CD14-positive monocyte (primary cell): ENCODE measurements at regions not wholly inside any gene's neighbourhood (a gene's known extent, or its start where the extent isn't known, plus 50 kb on each side); places are given as distances from the start of the nearest gene placed in this dataset.

Experiments used
- DNase-seq, 3 donors: peaks; one replicate each; pipeline ENCODE4 v3.0.0-alpha.2; 2011 to 2022
- H2AFZ ChIP-seq: 2 replicates; pipeline ENCODE4 v1.6.0; 2012; ENCODE audit warnings: mild to moderate bottlenecking, low read depth, low read length, inconsistent platforms; ENCODE audit not compliant: insufficient read depth, poor library complexity, severe bottlenecking
- H3K27ac ChIP-seq, 2 donors: 1 replicate in 1 of 2; 2 replicates in 1 of 2; pipeline ENCODE4 v1.5.1; 2012 to 2013; ENCODE audit warnings: low read length in 2 of 2, control low read depth in 1 of 2, inconsistent platforms in 1 of 2, low read depth in 1 of 2, mild to moderate bottlenecking in 1 of 2
- H3K27me3 ChIP-seq, 2 donors: one replicate each; pipeline versions ENCODE4 v1.6.0 to v1.6.1; 2011 to 2013; ENCODE audit warnings: low read length in 2 of 2; ENCODE audit not compliant: control insufficient read depth in 2 of 2, insufficient read depth in 2 of 2
- H3K36me3 ChIP-seq, 2 donors: replicated peaks in 1 of 2; 1 replicate in 1 of 2; 2 replicates in 1 of 2; pipeline versions ENCODE4 v1.5.1 to v1.6.1; 2012 to 2013; ENCODE audit warnings: low read length in 2 of 2, control low read depth in 1 of 2, inconsistent platforms in 1 of 2, mild to moderate bottlenecking in 1 of 2; ENCODE audit not compliant: insufficient read depth in 2 of 2, control insufficient read depth in 1 of 2
- H3K4me1 ChIP-seq, 2 donors: 1 replicate in 1 of 2; 2 replicates in 1 of 2; pipeline versions ENCODE4 v1.5.1 to v1.6.1; 2012 to 2013; ENCODE audit warnings: low read length in 2 of 2, control low read depth in 1 of 2, inconsistent platforms in 1 of 2, mild to moderate bottlenecking in 1 of 2, moderate library complexity in 1 of 2; ENCODE audit not compliant: insufficient read depth in 2 of 2, control insufficient read depth in 1 of 2
- H3K4me2 ChIP-seq: replicated peaks from 2 replicates; pipeline ENCODE3; 2012; ENCODE audit warnings: low read length, moderate library complexity, mild to moderate bottlenecking; ENCODE audit not compliant: poor library complexity, severe bottlenecking; ENCODE audit errors: extremely low read depth
- H3K4me3 ChIP-seq, 3 experiments: fragments of 200-600 bp in 1 of 3; sonication (generic) in 1 of 3; replicated peaks in 1 of 3; 1 replicate in 2 of 3; 2 replicates in 1 of 3; pipeline ENCODE4 v1.5.1; 2011 to 2013; ENCODE audit warnings: low read length in 3 of 3, mild to moderate bottlenecking in 3 of 3, control low read depth in 2 of 3, low read depth in 2 of 3, inconsistent platforms in 1 of 3, moderate library complexity in 1 of 3
- H3K79me2 ChIP-seq: 2 replicates; pipeline ENCODE4 v1.6.0; 2012; ENCODE audit warnings: mild to moderate bottlenecking, control low read depth, inconsistent platforms, low read length, moderate library complexity; ENCODE audit not compliant: insufficient read depth
- H3K9ac ChIP-seq: 2 replicates; pipeline ENCODE4 v1.6.0; 2017; ENCODE audit warnings: low read length, mild to moderate bottlenecking; ENCODE audit not compliant: insufficient read depth, poor library complexity, severe bottlenecking
- H3K9me3 ChIP-seq, 2 donors: replicated peaks in 1 of 2; 1 replicate in 1 of 2; 2 replicates in 1 of 2; pipeline versions ENCODE4 v1.5.1 to v1.6.1; 2012 to 2013; ENCODE audit warnings: low read length in 2 of 2, control low read depth in 1 of 2; ENCODE audit not compliant: control insufficient read depth in 1 of 2, insufficient read depth in 1 of 2
- H4K20me1 ChIP-seq: 2 replicates; pipeline ENCODE4 v1.6.0; 2012; ENCODE audit warnings: mild to moderate bottlenecking, low read length, control low read depth, moderate library complexity; ENCODE audit not compliant: insufficient read depth
- H3K27ac Mint-ChIP-seq, 7 donors: one replicate each; pipeline ENCODE4 v1.8.0; 2020; ENCODE audit warnings: mild to moderate bottlenecking in 7 of 7, mixed read lengths in 7 of 7, moderate library complexity in 6 of 7, inconsistent platforms in 2 of 7
- H3K27me3 Mint-ChIP-seq, 3 donors: one replicate each; pipeline ENCODE4 v1.8.0; 2021 to 2022; ENCODE audit warnings: low read depth in 3 of 3, mild to moderate bottlenecking in 3 of 3, mixed read lengths in 3 of 3, moderate library complexity in 3 of 3, inconsistent platforms in 1 of 3
- H3K36me3 Mint-ChIP-seq, 2 donors: one replicate each; pipeline ENCODE4 v1.8.0; 2020; ENCODE audit warnings: mixed read lengths in 2 of 2, inconsistent platforms in 1 of 2, mild to moderate bottlenecking in 1 of 2
- H3K4me1 Mint-ChIP-seq: one replicate; pipeline ENCODE4 v1.8.0; 2020; ENCODE audit warnings: mild to moderate bottlenecking, mixed read lengths
- H3K4me3 Mint-ChIP-seq, 2 donors: one replicate each; pipeline ENCODE4 v1.8.0; 2020; ENCODE audit warnings: mild to moderate bottlenecking in 2 of 2, mixed read lengths in 2 of 2, moderate library complexity in 1 of 2
- H3K9me3 Mint-ChIP-seq, 7 donors: one replicate each; pipeline ENCODE4 v1.8.0; 2020 to 2022; ENCODE audit warnings: mixed read lengths in 7 of 7, mild to moderate bottlenecking in 6 of 7, moderate library complexity in 6 of 7, inconsistent platforms in 2 of 7
- CTCF ChIP-seq: fragments of 200-600 bp; IDR thresholded peaks from one replicate; pipeline ENCODE4 v1.8.0; 2022; ENCODE audit warnings: antibody characterized with exemption, mild to moderate bottlenecking
- WGBS: methylation state at CpG from one replicate; pipeline ENCODE4 v1.1.5; 2013; ENCODE audit warnings: missing lambda C conversion rate; ENCODE audit not compliant: insufficient coverage; 5-methylcytosine and 5-hydroxymethylcytosine counted together
- intact Hi-C, 2 donors: fragments of 100-400 bp; cut with micrococcal nuclease; formaldehyde crosslinking; loops; one replicate each; pipeline versions ENCODE4 v1.15.0 to v1.15.1; 2023

GRCh38 chr5:72659726-72660125, 152.5 kb upstream of the ZNF366 start:
- Histone ChIP-seq H3K4me1 (no peaks in the 10 kb centered on the region), H2AFZ (no peak overlapping the region), H3K9me3 (no peaks in the 10 kb centered on the region), H3K4me3 (no peak overlapping the region), H3K4me2 (no peak overlapping the region), H4K20me1 (no peaks in the 10 kb centered on the region), H3K9ac (no peak overlapping the region), H3K36me3 (no peaks in the 10 kb centered on the region), H3K27ac (no peak overlapping the region), H3K27me3 (no peaks in the 10 kb centered on the region), H3K79me2 (no peaks in the 10 kb centered on the region)
- intact Hi-C loops = no loop called here
- TF ChIP-seq CTCF = no peak
- Mint-ChIP-seq H3K4me1 (no peaks in the 10 kb centered on the region), H3K27me3 (peaks cover 0 to 7% (median 7%) of the 10 kb centered on the region in 3 donors), H3K4me3 (no peak overlapping the region), H3K36me3 (no peaks in the 10 kb centered on the region), H3K27ac (no peak overlapping the region), H3K9me3 (peaks cover 0 to under 1% (median 0%) of the 10 kb centered on the region in 7 donors)
- WGBS = 96% methylated on average over 3 of the region's 4 CpGs
- DNase-seq = no peak

- Histone ChIP-seq H4K20me1 (no peaks in the 10 kb centered on the region), H3K27me3 (no peaks in the 10 kb centered on the region), H3K27ac (no peak overlapping the region), H3K4me2 (no peak overlapping the region), H3K4me1 (no peaks in the 10 kb centered on the region), H3K9me3 (no peaks in the 10 kb centered on the region), H3K4me3 (no peak overlapping the region), H2AFZ (no peak overlapping the region), H3K9ac (no peak overlapping the region), H3K79me2 (no peaks in the 10 kb centered on the region), H3K36me3 (no peaks in the 10 kb centered on the region)
- Mint-ChIP-seq H3K4me3 (no peak overlapping the region), H3K4me1 (no peaks in the 10 kb centered on the region), H3K27me3 (peaks cover 0 to 7% (median 7%) of the 10 kb centered on the region in 3 donors), H3K36me3 (no peaks in the 10 kb centered on the region), H3K9me3 (peaks cover 0 to 1% (median 0%) of the 10 kb centered on the region in 7 donors), H3K27ac (no peak overlapping the region)
- no peak for DNase-seq
- intact Hi-C loops = no loop called here
- WGBS = 100% methylated on average over 1 of the region's 4 CpGs
- TF ChIP-seq CTCF = no peak
Measured at GRCh38 chr5:72658761-72659540, 151.7 kb upstream of the ZNF366 start.
